HG02571 (cell line): ENCODE measurements at regions not wholly inside any gene's neighbourhood (a gene's known extent, or its start where the extent isn't known, plus 50 kb on each side); places are given as distances from the start of the nearest gene placed in this dataset.

Experiments
- ATAC-seq: cut with Tn5 transposase; IDR thresholded peaks from one replicate; pipeline ENCODE4 v1.9.1; 2021; ENCODE audit warnings: mild to moderate bottlenecking, moderate library complexity; ENCODE audit not compliant: unreplicated experiment

- ATAC-seq = no peak
Observed at GRCh38 chr18:65017372-65017760, 733.4 kb upstream of the CDH7 start.

- ATAC-seq = no peak
Observed at GRCh38 chr18:65016631-65017371, 734.0 kb upstream of the CDH7 start.

- no peak for ATAC-seq
Observed at GRCh38 chr18:64994370-64994769, 756.4 kb upstream of the CDH7 start.

- ATAC-seq = no peak
Observed at GRCh38 chr18:64993695-64994094, 757.1 kb upstream of the CDH7 start.

- ATAC-seq = no peak
Observed at GRCh38 chr18:64992654-64993053, 758.2 kb upstream of the CDH7 start.

GRCh38 chr18:64991102-64991501, 759.7 kb upstream of the CDH7 start:
- no peak for ATAC-seq

DNA sequence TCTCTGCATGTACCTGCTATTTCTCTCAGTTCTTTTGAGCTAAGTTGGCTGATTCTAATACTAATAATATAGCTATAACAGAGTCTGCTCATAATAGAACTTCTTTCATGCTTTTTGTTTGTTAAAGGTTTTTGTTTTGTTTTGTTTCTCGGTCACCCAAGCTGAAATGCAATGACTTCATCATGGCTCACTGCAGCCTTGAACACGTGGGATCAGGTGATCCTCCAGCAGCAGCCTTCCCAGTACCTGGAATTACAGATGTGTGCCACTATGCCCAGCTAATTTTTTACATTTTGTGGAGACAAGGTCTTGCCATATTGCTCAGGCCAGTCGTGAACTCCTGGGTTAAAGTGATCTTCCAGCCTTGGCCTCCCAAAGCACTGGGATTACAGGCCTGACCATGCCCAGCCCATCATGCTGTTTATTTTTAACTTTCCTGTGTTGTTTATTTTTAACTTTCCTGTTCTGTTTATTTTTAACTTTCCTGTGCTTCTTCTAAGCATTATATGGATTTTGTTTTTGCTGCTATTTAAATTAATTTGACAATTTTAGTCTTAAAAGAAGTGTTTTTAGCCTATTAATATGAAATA, 763.8 kb upstream of the CDH7 start:
- ATAC-seq = no peak

DNA sequence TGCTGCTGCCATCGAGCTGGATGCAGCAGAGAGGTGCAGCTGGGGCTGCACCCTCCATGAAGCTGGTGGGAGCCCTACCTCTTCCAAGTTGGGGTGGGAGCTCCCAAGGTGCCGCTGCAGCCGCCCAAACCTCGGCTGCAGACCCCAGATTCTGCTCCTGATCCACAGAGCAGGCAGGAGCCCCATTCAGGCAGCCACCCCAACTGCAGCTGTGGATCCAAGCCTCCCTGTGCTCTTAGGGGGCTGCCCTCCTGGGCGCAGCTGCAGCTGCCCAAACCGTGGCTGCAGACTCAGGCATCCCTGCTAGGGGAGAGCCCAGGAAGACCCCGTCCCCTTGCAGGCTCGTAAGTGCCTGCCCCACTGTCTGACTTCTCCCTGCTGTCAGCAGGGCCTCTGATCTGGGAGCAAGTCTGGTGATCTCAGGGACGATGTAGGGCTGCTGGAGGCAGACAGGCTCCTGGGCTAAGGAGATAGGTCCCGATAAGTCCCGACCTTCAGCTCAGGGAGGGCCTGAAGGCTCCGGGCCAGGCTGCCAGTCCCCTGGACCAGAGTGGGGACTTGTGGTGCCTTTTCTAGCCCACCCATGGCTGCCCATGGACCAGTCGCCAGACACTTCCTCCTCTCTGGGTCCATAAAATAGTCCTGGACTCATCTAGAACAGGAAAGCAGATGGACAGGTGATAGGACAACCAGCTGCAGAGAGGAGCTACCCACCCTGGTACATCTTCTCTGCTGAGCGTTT, 767.1 kb upstream of the CDH7 start:
- no peak for ATAC-seq

GRCh38 chr18:64982414-64983055, 768.3 kb upstream of the CDH7 start:
- no peak for ATAC-seq

- ATAC-seq = no peak
Observed at GRCh38 chr18:64981915-64982314, 768.9 kb upstream of the CDH7 start.

DNA sequence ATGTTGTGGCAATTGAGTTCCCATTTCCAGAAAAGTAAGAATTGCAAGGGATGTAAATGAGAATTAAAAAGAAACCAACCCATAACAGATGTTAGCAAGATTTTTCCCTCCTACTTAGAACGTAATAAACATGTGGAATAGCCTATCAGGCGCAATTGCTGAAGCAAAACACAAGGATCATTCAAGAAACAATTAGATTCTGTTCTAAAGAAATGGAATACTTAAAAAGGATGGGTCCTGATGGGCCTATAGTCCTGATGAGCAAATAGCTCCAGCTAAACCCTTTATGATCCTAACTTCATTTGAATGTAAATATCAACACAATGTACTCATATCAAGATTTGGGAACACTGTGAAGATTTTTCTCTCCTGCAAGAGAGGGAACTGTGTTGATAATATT, 771.0 kb upstream of the CDH7 start:
- no peak for ATAC-seq

- no peak for ATAC-seq
Observed at GRCh38 chr18:64974391-64975125, 776.3 kb upstream of the CDH7 start.

- no peak for ATAC-seq
Observed at GRCh38 chr18:64972545-64972944, 778.3 kb upstream of the CDH7 start.

DNA sequence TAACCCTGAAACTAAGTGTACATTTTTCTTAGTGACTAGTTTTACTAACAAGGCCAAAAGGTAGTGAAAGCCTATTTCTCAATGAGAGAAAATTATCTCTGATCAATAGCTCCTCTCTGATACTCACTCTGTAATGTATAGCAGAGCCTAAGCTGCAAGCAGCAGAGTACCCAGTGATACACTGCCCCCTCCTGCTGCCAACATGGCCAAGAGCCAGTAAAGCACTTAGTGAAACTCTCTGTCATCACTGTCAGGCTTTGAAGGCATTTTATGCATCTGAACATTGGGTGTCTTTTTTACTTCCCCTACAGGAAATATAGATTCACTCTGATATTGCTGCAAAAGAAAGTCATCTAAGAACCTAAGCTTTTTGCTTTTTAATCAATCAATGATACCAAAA, 784.1 kb upstream of the CDH7 start:
- no peak for ATAC-seq

- ATAC-seq = no peak
Observed at GRCh38 chr18:64956465-64956864, 794.3 kb upstream of the CDH7 start.

GRCh38 chr18:64949885-64950284, 800.9 kb upstream of the CDH7 start:
- no peak for ATAC-seq

GRCh38 chr18:64936671-64937070, 787.8 kb upstream of the LINC00305 start:
- ATAC-seq = no peak

- ATAC-seq = no peak
Observed at GRCh38 chr18:64929036-64929435, 780.1 kb upstream of the LINC00305 start.

DNA sequence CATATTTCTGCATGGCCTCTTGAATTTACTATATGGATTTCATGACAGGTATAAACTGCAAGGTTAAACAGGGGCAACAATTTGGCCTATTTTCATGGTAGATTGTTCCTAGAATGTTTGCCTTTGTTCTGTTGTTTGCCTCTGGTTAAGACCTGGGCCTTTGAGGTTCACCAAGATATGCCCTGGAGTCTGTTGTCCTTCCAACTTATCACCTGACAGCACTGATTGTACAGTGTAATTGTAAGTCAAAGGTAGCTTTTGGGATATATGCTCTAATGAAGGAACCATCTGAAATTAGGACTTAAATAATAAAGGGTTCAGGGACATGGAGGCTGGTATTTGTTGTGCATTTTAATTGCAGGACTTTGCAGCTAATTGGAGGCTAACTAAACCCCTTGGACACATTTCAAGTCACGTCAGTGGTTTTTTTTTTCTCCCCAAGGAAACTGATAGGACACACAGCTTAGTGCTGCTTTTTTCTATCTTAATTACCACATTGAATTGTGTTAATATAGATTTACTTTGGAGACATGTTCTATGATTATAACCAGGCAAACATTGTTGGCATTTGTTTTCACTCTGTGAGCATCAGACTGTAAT, 771.2 kb upstream of the LINC00305 start:
- ATAC-seq = no peak

DNA sequence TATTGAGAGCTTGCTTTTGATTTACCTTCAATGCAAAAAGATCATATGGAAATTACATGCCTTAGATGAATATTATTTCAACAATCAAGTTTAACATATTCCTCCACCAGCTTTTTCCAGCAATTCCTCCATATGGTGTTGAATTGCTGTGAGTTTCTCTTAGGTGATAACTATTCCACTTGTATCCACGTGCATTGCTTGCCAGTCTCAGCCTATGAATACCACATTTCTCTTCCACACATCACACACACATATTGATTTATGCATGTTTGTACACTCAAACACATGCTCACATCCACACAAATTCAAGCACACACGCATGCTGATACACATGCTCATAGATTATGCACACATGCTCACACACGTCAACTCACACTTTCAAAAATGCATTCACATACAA, 770.0 kb upstream of the LINC00305 start:
- ATAC-seq = no peak

DNA sequence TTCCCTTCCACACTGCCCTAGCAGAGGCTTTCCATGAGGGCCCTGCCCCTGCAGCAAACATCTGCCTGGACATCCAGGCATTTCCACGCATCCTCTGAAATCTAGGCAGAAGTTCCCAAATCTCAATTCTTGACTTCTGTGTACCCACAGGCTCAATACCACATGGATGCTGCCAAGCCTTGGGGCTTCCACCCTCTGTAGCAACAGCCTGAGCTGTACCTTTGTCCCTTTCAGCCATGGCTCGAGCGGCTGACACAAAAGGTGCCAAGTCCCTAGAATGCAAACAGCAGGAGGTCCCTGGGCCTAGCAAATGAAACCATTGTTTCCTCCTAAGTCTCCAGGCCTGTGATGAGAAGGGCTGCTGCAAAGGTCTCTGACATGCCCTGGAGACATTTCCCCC, 744.5 kb upstream of the LINC00305 start:
- no peak for ATAC-seq
